ENCODE measurements at regions not wholly inside any gene's neighbourhood (a gene's known extent, or its start where the extent isn't known, plus 50 kb on each side); places are given as distances from the start of the nearest gene placed in this dataset.

- Histone ChIP-seq H3K9me3 (ENCODE audit: control insufficient read depth in 1 of 2, insufficient read depth in 1 of 2, low read depth in 1 of 2, low read length in 2 of 2) (no peaks in the 10 kb centered on the region), H3K9me2 (ENCODE audit: insufficient read depth) (no peaks in the 10 kb centered on the region), H3K4me3 (replicated peaks in 1 of 2; ENCODE audit: low read depth in 1 of 2, low read length in 2 of 2) (no peak overlapping the region), H4K20me1 (ENCODE audit: insufficient read depth) (no peaks in the 10 kb centered on the region), H3K36me3 (ENCODE audit: control insufficient read depth in 1 of 2, insufficient read depth in 2 of 2, low read length in 2 of 2) (no peaks in the 10 kb centered on the region), H3K9ac (ENCODE audit: low read length) (no peak overlapping the region), H2AFZ (ENCODE audit: low read depth, low read length, poor library complexity, severe bottlenecking) (peak overlapping the region; percentile 21), H3K4me2 (ENCODE audit: low read length) (no peak overlapping the region), H3K79me2 (ENCODE audit: insufficient read depth, low read length) (no peaks in the 10 kb centered on the region), H3K27me3 (ENCODE audit: insufficient read depth, low read length) (no peaks in the 10 kb centered on the region), H3K4me1 (ENCODE audit: control insufficient read depth in 1 of 2, insufficient read depth in 2 of 2, low read length in 2 of 2) (peaks cover 0 to 6% of the 10 kb centered on the region in 2 experiments; a peak in 1 of 4 replicates), H3K27ac (ENCODE audit: low read depth, low read length) (no peak overlapping the region)
- POLR2A ChIA-PET = no interaction called here
- RAD21 ChIA-PET (ENCODE audit: low non-redundant PET in 1 of 2, low total read pairs in 2 of 2, uncharacterized antibody in 2 of 2, unreplicated experiment in 2 of 2) = no interaction called here
- DNase-seq (ENCODE audit: low read depth, low spot score) (no peak), ATAC-seq (no peak)
- intact Hi-C loops (cut with micrococcal nuclease) = no loop called here
- CTCF ChIA-PET = no interaction called here
- BruUV-seq (replicated peaks) = no TSS peak
- TF ChIP-seq, protein P1, sequence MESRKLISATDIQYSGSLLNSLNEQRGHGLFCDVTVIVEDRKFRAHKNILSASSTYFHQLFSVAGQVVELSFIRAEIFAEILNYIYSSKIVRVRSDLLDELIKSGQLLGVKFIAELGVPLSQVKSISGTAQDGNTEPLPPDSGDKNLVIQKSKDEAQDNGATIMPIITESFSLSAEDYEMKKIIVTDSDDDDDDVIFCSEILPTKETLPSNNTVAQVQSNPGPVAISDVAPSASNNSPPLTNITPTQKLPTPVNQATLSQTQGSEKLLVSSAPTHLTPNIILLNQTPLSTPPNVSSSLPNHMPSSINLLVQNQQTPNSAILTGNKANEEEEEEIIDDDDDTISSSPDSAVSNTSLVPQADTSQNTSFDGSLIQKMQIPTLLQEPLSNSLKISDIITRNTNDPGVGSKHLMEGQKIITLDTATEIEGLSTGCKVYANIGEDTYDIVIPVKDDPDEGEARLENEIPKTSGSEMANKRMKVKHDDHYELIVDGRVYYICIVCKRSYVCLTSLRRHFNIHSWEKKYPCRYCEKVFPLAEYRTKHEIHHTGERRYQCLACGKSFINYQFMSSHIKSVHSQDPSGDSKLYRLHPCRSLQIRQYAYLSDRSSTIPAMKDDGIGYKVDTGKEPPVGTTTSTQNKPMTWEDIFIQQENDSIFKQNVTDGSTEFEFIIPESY (IDR thresholded peaks at IDR 0.05; ENCODE audit: extremely low read depth, insufficient replicate concordance, low read length) = no peak
- TF ChIP-seq EGR1 (IDR thresholded peaks at IDR 0.05; ENCODE audit: low read depth) (no peak), FOSL1 (IDR thresholded peaks at IDR 0.05; ENCODE audit: low read depth) (no peak), SP1 (IDR thresholded peaks at IDR 0.05; ENCODE audit: low read depth) (no peak), EZH2 (IDR thresholded peaks at IDR 0.05) (no peak), ELF1 (IDR thresholded peaks at IDR 0.05; ENCODE audit: borderline replicate concordance, low read depth) (no peak), CBX3 (IDR thresholded peaks at IDR 0.05; ENCODE audit: low read depth) (no peak), RAD21 (IDR thresholded peaks at IDR 0.05; ENCODE audit: low read depth) (no peak)
These were observed 74.7 kb upstream of the SPIN1 start for GRCh38 chr9:88313364-88314220.
